SH-SY5Y (cell line): ENCODE measurements at regions not wholly inside any gene's neighbourhood (a gene's known extent, or its start where the extent isn't known, plus 50 kb on each side); places are given as distances from the start of the nearest gene placed in this dataset.

ENCODE experiments used
- GATA2 ChIP-seq: IDR thresholded peaks from 2 replicates; pipeline ENCODE4 v1.6.1; 2011; ENCODE audit warnings: mild to moderate bottlenecking, low read depth, low read length
- GATA3 ChIP-seq: IDR thresholded peaks from 2 replicates; pipeline ENCODE4 v1.6.1; 2011; ENCODE audit warnings: low read depth, mild to moderate bottlenecking, low read length, moderate library complexity

DNA sequence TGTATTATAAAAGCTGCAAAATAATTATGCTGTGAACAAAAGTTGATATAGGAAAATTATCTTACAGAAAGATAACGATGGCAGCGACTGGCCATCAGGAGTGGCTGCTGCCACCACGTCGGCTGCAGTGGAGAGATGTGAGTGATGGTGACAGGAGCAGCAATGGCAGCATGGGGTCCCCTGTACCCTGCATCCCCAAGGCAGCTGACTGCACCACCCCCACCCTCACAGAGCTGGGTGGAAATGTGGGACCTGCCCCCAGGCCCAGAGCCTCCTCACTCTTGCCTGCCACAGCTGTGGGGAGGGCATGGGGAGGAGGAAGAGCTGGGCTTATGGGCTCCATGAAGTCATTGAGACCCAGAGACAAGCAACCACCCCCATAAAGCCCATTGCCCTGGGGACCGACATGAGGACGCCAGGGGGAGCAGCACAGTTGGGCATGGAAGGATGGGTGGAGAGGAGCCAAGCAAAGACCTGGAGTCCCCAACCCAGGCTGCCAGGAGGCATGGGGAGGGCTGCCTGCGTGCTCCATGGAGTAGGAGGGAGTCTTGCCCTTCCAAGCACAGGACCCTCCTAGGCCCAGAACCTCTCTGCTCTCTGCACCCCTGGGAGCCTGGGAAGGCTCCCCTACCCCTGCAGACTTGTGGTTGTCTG lies 1090.5 kb downstream of the PCDH18 start:
- TF ChIP-seq GATA2 (no peak), GATA3 (no peak)

DNA sequence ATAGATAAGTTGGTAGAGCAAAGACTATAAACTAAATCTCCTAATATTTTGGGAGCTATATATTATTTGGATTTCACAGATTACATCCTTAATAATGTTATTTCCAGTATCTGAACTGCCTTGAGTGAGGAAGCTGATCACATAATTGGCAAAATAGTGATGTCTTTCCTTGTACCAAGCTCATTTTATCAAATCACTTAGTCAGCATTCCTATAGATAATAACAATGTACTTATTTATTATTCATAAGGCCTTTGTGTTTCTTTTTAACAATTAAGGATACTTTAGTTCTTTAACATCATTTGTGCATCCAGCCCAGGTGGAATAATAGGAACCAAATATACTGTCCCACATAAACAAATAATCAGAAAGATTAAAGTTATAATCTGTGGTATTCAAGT lies 1093.6 kb downstream of the PCDH18 start:
- no peak for TF ChIP-seq GATA2
- no peak for TF ChIP-seq GATA3

DNA sequence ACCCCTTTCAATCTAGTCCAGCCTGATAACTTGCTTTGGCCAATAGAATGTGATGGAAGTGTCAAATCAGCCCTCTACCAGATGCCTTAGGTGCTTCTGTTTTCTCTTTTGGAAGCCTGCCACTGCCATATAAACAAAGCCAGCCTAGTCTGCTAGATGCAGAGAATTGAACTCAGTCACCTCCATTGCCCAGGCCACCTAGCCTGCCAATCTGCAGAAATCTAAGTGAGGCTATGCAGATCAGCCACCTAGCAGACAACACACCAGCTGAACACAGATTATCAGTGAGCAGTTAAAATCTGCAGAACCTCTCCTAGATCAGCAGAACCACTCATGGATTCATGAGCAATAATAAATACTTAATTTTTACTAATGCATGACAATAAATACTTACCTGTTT lies 1108.2 kb downstream of the PCDH18 start:
- TF ChIP-seq GATA2 (peak; percentile 63), GATA3 (no peak)

DNA sequence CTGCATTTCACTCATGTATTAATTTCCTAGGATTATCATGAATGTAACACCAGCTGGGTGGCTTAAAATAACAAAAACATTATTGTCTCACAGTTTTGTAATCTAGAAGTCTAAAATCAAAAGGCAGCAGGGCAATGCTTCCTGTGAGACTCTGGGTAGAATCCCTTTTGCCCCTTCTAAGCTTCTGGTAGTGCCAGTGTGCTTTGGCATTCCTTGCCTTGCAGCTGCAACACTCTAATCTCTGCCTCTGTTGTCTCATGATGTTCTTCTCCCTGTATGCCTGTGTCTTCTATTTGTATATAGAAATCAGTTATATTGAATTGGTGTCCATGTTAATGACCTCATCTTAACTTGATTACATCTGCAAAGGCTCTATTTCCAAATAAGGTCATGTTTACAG lies 1117.3 kb downstream of the PCDH18 start:
- TF ChIP-seq GATA2: no peak
- TF ChIP-seq GATA3: no peak

DNA sequence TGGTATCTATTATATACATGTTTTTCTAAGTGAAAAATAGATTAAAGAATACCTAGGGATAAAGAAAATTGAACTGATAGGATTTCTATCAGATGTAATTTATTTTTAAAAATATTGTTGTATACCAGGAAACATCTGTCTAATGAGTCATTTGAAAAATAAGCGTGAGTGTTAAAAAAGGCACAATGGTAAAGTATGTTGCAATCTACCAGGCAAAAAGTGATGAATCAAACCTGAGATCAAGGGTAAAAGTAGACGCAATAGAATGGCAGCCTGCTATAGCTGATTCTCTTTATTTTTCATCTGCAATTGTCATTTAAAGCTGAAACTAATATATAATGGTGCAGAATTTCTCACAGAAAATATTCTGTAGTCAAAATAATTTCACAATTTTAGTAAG lies 1119.6 kb downstream of the PCDH18 start:
- TF ChIP-seq GATA2: no peak
- TF ChIP-seq GATA3: no peak

DNA sequence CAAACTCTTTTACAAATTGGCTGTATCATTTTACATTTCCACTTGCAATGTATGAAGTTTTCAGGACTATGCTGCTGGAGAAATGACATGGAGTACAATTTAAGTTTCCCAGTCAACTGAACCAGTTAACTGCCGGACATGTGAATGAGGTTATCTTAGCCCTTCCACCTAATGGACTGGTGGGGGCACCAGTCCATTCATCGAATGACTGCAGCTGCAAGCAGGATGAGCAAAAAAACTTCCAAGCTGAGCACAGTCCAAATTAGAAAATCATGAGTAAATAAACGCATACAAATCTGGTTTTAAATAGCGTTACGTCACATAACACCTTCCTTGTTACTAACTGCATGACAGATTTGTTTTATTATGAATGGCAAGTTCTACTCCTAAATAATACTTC lies 1131.5 kb downstream of the PCDH18 start:
- no peak for TF ChIP-seq GATA2
- TF ChIP-seq GATA3: no peak

DNA sequence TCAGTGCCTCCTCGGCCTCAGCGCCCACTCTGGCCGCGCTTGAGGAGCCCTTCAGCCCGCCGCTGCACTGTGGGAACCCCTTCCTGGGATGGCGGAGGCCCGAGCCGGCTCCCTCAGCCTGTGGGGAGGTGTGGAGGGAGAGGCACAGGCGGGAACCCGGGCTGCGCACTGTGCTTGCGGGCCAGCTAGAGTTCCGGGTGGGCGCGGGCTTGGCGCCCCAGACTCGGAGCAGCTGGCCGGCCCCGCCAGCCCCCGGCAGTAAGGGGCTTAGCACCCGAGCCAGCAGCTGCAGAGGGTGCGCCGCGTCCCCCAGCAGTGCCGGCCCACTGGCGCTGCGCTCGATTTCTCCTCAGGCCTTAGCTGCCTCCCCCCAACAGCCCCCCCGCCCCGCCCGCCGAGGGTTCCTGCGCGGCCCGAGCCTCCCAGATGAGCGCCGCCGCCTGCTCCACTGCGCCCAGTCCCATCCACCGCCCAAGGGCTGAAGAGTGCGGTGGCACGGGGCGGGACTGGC lies 1137.0 kb downstream of the PCDH18 start:
- TF ChIP-seq GATA3 (no peak), GATA2 (no peak)

DNA sequence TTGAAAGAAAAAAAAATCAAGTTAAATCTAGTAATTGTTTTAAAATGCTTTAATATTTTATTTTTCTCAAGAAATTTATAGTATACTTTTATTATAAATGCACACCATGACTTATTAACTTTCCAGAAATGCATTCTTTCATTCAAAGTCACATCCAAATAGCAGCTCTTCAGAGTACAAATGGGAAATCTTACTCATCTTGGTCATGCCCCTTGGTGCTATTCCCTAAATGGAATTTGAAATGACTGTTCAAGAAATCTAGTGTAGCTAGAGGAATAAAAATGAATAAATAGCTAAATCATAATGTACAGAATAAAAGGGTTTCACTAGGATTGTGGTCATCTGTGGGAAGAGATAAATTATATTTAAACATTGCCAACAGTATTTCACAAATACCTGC lies 1139.7 kb downstream of the PCDH18 start:
- TF ChIP-seq GATA2 (no peak), GATA3 (no peak)

DNA sequence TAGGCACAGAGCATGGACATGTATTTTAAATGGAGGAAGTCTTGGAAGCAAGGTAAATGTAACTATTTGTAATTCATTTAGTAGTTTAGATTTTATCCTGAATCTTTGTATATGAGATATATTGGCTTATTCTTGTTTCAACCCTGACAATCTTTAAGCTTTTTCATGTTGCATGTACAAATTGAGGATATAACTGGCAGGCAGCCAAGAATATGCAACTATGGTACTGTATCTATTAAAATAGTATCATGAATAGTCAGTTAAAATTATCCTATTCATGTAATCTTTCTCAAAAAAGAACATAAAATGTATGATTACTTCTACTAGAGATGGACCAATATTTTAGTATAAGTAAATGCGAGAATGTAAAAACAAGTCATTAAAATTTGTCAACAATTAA lies 1141.5 kb downstream of the PCDH18 start:
- TF ChIP-seq GATA2: no peak
- TF ChIP-seq GATA3: no peak

DNA sequence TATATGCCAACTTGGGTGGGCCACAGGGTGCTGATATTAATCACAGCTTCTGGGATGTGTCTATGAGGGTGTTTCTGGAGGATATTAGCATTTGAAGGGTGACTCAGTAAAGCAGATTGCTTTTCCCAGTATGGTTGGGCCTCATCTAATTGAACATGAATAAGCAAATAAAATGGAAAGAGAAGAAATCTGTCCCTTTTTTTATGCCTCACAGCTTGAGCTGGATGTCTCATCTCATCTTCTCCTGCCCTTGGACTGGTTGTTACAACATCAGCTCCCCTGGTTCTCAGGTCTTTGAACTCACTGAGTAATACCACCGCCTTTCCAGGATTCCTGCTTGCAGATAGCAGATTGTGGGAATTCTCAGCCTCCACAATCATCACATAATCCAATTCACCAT lies 1149.2 kb downstream of the PCDH18 start:
- TF ChIP-seq GATA3 (no peak), GATA2 (no peak)

DNA sequence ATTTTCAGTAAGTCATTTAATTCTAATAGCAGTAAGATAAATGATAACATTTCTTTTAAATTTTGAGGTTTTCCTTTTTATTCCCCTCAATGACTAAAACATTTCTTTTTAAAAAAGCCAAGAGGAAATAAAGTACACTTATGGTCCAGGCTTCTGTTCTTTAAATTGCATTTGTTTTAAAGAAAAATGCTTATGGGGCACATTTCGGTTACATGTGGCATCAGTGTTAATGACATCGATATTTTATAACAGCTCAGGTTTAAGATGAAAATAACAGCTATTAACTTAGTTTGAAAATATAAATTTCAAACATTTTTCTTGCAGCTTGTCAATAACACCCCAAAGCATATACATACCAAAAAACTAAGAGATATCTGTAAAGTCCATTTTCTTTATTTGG lies 1161.1 kb downstream of the PCDH18 start:
- TF ChIP-seq GATA3 (no peak), GATA2 (no peak)

DNA sequence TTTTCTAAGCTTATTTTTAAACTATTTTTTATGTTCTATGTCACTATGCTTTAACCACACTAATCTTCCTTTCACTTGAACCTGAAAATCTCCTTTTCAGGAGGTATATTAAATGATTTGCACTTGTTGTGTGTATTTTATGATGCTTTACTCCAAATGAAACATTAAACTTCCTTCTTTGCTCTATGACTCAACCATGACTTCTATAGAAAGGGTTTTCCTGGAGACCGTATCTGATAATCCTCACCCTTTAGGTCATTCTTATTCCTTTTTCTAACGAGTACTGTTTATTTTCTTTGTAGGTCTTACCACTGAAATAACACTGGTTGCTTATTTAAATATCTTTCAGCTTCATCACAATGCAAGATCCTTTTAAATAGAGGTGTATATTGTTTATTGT lies 1163.2 kb downstream of the PCDH18 start:
- no peak for TF ChIP-seq GATA3
- TF ChIP-seq GATA2: no peak

DNA sequence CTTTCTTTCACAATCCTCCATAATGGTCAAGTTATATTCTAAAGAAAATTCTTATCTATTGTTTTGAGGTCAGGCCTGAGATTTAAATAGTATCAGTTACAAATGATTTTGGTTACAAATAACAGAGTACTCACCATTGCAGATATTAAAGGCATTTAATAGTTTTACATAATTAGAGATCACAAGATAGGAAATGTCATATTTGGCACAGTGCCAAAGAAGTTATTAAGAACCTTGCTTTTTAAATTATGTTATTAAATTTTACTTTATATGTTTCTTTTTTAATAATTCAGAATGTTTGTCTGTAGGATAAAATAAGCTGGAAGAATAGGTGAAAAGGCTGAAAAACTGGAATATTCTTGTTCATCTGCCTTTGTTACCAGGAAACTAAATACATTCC lies 1174.7 kb downstream of the PCDH18 start:
- TF ChIP-seq GATA2 (no peak), GATA3 (no peak)

DNA sequence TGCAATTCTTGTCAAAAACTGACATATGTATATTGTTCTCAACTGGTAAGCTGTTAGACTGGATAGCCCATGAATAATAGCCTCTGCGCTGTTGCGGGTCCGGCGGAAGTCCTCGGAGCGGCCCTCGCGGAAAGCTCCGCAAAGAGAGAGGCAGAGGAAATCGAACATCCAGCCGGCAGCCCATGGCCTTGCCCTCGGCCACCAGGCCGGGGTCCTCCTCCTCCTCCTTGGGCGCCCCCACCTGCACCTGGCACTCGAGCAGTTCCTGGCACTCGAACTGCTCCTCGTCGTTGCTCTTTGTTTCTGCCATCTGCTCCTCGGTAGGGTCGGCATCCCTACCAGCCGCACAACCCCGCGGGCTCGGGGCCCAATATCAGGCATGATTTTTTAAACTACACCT lies 1176.3 kb downstream of the PCDH18 start:
- TF ChIP-seq GATA3: no peak
- TF ChIP-seq GATA2: no peak

DNA sequence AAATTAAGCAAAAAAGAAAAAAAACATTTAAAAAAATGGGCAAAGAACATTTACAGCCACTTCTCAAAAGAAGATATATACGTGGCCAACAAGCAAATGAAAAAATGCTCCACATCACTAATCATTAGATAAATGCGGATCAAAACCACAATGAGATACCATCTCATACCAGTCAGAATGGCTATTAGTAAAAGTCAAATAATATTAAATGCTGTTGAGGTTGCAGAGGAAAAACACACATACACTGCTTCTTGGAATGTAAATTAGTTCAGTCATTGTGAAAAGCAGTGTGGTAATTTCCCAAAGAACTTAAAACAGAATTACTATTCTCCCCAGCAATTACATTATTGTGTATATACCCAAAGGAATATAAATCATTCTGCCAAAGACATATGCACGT lies 1189.0 kb downstream of the PCDH18 start:
- TF ChIP-seq GATA2 (no peak), GATA3 (no peak)

DNA sequence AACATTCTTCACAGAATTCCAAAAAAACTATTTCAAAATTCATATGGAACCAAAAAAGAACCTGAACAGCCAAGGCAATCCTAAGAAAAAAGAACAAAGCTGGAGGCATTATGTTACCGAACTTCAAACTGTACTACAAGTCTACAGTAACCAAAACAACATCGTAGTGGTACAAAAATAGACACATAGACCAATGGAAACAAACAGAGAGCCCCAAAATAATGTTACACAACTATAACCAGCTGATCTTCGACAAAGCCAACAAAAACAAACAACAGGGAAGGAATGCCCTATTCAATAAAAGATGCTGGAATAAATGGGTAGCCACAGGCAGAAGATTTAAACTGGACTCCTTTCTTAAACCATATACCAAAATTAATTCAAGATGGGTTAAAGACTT lies 1189.6 kb downstream of the PCDH18 start:
- TF ChIP-seq GATA3: no peak
- TF ChIP-seq GATA2: no peak
